ENCODE measurements at regions not wholly inside any gene's neighbourhood (a gene's known extent, or its start where the extent isn't known, plus 50 kb on each side); places are given as distances from the start of the nearest gene placed in this dataset.

DNA sequence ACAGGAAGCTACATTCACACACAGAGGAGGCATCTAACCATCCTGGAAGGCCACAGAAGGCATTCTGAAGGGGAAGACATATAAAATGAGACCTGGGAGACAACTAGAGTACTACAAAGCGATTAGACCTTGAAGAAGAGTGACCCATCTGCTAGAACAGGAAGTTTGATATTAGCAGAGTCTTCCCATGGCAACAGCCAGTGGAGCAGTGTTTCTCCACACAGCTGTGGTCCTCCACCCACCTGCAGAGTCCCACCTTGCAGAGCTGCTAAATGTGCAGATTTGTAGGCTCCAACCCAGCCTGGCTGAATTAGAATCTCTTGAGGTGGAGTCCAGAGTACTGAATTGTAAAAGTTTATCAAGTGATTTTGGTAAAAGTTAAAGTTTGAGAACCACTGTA lies 267.0 kb downstream of the CETN3 start:
- FAIRE-seq, result no peak
- DNase-seq (ENCODE audit: extremely low spot score, insufficient read length, low read depth), result no peak

DNA sequence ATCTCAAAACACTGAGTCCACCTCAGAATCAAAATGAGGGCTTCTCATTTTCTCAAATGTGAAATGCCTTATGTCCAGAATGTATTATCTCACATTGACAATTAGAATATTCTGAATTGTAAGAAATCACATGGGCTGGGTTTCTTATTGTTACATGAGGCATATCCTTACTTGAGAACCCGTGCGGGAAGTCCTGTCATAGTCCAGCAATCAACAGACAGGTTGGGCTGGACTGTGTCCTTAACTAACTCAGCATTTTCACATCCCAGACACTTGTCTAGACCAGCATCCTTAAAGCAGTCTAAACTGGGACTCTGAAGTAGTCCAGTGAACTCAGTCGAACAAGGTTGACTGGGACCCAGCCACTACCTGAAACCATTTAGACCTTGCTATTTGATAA lies 267.6 kb downstream of the CETN3 start:
- DNase-seq (ENCODE audit: extremely low spot score, insufficient read length, low read depth) (no peak), FAIRE-seq (no peak)

DNA sequence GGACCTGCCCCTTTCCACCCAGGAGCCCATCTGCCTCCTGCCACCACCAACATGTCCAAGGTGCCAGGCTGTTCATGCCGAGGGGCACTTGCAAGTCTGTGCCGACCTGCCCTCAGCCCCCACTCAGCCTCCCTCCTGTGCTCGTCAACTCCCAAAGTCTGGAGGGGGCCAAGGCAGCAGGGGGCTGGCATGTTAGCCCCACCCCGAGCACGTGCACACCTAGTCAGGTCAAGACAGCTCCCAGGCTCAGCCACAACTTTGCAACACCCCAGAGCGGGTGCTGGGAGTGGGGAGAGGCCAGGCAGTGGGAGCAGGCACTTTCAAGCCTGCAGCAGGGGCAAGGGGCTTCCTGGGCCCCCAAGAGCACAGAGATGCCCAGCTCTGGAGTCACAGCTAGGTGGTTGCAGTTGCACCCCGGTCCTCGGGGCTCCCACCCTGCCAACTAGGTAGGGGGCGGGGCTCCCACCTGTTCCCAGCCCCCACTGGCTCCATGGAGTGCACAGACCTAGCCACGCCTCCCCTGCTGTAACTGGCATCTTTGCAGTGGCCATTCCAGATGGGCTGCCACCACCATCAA lies 272.5 kb downstream of the CETN3 start:
- no peak for DNase-seq (ENCODE audit: extremely low spot score, insufficient read length, low read depth)
- no peak for FAIRE-seq

DNA sequence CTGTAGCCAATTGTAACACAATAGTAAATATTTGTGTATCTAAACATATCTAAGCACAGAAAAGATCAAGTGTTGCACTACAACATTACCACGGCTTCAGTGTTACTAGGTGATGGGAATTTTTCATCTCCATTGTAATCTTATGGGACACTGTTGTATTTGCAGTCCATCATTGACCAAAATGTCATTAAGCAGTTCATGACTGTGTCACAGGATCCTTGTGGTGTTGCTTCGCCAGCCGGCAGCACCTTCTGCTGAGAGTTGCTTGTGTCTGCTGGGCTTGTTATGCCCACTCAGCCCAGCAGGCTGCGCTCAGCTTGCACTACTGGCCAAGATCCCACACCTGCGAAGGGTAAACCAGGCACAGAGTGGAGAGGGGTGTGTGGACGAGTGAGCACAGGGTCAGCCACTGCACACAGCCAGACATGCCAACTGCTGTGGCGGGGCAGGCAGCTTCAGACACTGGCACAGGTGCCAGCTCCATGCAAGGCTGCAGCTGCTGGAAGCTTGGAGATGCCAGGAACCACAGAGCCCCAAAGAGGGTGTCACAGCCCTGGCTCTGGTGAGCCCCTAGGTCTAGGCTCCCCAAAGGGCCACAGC lies 273.7 kb downstream of the CETN3 start:
- FAIRE-seq (no peak), DNase-seq (ENCODE audit: extremely low spot score, insufficient read length, low read depth) (no peak)

DNA sequence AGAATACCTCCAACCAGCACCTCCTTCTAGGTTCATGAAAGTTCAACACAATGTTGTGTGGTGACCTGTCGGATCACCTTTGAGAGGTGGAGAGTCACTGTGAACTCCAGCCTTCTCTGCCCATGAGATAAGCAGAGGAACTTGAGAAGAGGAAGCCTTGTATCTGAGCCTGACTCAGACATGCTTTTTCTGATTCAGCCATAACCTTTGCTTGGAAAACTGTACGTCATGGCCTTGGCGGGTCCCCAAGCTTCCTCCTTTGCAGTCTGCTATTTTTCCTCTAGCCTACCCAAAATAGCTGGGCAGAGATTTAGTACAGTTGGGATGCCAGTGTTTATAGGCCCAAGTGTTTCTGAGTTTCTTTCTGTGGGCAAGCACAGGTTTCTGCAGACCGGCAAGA lies 274.7 kb downstream of the CETN3 start:
- no peak for DNase-seq (ENCODE audit: extremely low spot score, insufficient read length, low read depth)
- FAIRE-seq, result no peak

DNA sequence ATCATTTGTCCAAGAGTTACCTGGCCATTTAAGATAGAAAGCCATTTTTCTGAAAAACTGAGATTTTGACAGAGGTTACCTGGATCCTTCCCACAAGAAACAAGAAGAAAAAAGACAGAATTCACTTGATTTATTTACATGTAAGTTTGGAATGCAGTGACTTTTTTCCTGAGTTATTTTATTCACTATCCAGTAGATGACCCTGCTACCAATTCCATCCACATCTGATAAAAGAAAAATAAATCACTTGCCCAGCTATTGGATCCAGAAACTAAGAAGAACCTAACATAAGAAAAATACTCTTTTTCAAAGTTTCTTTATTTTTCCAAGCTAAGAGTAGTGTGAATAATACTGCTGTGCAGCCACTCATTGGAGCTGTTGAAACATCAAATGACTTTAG lies 275.2 kb downstream of the CETN3 start:
- no peak for FAIRE-seq
- DNase-seq (ENCODE audit: extremely low spot score, insufficient read length, low read depth), result no peak

DNA sequence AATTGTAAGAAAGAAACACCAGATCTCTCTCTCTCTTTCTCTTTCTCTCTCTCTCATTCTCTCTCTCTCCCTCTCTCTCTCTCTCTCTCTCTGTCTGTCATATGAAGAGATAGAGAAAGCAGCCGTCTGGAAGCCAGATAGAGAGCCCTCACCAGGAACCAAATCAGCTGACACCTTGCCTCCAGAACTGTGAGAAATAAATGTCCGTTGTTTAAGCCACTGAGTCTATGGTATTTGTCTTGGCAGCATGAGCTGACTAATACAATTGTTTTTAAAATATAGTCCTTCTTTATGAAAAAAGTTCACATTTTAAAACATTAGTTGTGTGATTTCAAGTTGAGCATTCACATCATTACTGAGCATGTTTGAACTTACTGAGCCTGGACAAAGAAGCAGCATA lies 275.6 kb downstream of the CETN3 start:
- FAIRE-seq (no peak), DNase-seq (ENCODE audit: extremely low spot score, insufficient read length, low read depth) (no peak)

DNA sequence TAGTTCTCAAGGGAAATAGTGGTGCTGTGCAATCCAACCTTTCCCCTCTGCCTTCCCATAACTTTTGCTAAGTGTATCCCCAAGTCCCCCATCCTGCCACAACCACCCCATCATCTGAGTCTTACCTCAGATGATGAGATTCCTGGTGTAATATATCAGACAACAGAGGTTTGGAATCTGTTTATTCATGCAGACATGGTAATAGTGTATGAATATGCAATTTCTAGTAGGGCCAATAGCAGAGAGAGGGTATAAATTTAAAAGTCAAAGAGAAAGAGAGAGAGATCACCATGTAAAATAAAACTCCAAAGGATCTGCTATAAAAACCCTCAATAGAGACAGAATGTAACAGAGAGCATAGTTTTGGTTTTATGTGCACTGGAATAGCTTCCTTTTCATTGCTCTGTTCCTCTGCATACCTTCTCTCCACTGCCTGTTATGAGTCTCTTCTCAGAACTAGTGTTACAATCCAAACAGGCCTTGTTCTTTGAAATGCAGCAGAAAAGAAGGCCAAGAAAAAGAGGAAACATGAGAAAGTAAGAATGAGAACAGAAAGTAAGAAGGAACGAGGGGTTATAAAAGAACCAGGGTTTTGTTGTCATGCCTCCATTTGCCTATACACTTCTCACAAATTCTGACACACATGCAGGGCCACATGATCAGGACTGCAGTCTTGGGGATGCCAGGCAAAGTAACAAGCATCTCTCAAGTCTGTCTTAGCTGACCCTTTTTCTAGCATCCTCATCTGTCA lies 278.0 kb downstream of the CETN3 start:
- DNase-seq (ENCODE audit: extremely low spot score, insufficient read length, low read depth) (no peak), FAIRE-seq (peak; percentile 55)

DNA sequence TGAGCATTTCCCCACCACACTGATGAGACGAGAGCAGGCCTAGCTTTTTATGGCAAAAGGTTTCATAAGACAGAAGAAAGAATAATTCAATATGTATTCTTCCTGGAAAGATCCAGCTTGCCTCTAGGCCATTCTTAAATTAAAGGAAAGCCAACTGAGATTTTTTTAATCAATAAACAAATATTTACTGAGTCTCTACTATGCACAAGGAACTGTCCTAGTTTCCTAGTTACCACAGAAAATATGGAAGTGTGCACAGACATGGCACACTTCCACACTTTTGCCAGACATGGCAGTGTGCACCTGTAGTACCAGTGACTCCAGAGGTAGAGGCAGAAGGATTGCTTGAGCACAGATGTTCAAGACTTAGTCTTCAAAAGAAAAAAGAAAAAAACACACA lies 281.0 kb downstream of the CETN3 start:
- FAIRE-seq, result no peak
- DNase-seq (ENCODE audit: extremely low spot score, insufficient read length, low read depth), result no peak

DNA sequence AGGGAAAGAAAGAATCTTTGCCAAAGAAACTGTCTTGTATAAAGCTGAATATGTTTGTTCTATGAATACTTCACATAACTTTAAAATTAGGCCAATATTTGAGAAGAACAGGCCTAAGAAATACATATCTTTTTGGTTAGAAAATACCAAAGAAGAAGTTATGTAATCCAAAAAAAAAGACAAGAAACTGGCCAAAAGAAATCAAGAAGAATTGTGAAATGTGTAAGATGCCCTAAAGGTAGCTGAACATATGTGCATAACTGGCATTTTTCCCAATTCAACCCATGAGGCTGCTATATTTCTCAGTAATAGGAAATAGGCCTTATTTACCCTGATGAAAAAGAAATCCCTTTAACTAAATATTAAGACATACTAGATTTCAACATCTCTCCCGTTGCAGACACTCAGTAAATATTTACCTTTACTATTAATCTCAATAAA lies 290.0 kb downstream of the CETN3 start:
- FAIRE-seq, result no peak
- DNase-seq (ENCODE audit: extremely low spot score, insufficient read length, low read depth), result no peak

DNA sequence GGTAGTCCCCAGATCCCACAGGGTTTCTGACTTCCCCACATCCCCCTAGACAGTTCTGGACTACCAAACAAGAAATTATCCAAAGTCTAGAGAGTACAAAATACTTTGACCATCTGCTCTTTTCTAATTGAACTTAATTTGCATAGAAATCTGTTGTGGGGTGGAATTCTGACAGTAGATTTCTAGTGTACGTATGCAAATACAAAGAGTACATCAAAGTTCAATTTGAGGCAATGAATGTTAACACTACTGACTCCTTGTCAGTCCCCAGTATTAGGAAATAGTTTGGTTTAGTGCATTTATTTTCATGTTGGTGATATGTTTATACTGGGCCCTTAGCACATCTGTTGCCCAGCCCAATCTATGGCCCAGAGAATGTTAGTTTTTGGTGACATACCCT lies 292.6 kb downstream of the CETN3 start:
- DNase-seq (ENCODE audit: extremely low spot score, insufficient read length, low read depth), result no peak
- FAIRE-seq, result no peak

DNA sequence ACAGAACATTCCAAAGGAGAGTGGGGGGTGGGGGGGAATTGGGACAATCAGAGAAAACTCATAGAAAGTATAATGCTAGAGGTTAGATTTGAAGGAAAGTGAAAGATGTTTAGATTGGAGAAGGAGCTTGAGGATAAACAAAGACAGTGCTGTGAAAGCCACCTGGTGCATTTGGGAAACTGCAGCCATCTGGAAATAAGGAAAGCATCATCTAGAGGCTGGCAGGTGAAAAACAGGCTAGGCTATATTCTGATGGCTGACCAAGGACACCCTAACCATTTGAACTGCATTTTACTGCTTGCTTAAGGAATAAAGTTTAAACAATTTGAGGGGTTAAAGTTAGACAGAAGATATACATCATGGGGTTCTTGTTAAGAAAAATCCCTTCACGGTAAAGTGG lies 296.4 kb downstream of the CETN3 start:
- no peak for FAIRE-seq

DNA sequence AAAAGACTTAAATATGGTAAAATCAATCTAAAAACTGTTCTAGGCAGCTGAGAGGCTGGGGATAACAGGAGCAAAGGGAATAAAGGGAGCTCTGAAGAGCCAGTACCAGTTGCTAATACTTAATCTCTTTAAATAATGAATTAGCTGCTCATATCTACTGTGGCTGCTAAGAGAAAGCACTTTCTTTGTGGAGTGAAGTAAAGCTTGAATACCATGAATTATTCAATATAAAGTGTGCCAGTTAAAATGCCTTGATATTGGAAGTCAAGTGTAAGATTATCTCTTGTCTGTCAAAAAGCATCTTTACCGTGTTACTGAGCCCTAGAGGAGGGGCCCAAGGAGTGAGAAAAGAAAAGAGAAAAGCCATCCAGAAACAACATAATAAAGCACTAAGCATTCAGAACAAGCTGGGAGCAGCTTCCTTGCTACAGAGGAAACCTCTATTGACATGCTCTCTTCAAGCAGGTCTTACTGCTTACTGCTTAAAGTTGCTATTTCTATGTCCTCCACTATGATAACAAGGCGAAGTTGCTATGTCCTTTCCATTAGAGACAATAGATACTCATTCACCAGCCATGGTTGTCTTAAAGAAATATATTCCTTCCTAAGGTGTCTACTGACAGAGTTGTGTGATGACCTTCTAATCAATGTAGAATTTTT lies 297.4 kb downstream of the CETN3 start:
- no peak for FAIRE-seq

More for the DNA sequence above, 296.4 kb downstream of the CETN3 start:
- no peak for DNase-seq (ENCODE audit: extremely low spot score, insufficient read length, low read depth)

DNA sequence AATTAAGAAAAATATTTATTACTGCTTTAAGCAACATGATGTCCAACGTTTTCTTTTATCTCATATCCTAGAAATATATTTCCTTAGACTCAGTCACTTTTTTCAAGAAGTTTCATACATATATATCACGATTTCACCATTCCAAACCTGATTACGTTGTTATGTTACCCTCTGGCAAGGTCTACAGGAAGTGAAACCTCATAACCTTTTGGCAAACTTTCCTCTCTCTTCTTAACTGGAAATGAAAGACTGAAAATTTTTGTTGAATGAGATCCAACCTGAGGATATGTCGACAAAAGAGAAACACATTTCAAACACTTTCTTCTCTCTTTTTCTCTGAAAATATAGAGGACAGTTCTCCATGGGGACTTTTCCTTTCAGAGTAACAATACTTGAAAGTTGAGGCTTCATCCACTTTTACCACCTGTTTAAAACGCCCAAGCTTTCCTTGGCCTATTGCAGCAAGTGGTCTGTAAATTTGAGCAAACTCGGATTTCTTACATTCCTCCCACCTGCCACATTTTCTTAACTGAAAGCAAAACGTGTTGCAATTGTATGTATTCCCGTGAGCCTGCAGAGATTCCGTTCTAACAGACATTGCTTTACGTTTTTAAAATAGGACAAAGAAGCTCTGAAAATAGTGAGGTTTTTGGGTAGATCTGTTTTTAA lies 298.1 kb downstream of the CETN3 start:
- no peak for FAIRE-seq
- DNase-seq (ENCODE audit: extremely low spot score, insufficient read length, low read depth), result no peak

More for the DNA sequence above, 297.4 kb downstream of the CETN3 start:
- DNase-seq (ENCODE audit: extremely low spot score, insufficient read length, low read depth), result no peak

DNA sequence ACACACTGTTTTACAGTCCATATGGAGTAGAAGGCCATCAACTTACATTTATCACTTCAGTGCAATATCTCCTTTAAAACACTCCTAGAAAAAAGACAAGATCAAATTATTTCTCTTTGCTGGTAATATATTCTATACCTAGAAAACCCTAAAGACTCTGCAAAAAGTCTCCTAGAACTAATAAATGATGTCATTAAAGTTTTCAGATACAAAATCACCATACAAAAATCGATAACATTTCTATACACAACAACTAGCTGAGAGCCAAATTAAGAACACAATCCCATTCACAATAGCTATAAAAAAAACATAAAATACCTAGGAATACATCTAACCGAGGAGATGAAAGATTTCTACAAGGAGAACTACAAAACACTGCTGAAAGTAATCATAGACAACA lies 300.3 kb downstream of the CETN3 start:
- no peak for DNase-seq (ENCODE audit: extremely low spot score, insufficient read length, low read depth)
- FAIRE-seq, result no peak

DNA sequence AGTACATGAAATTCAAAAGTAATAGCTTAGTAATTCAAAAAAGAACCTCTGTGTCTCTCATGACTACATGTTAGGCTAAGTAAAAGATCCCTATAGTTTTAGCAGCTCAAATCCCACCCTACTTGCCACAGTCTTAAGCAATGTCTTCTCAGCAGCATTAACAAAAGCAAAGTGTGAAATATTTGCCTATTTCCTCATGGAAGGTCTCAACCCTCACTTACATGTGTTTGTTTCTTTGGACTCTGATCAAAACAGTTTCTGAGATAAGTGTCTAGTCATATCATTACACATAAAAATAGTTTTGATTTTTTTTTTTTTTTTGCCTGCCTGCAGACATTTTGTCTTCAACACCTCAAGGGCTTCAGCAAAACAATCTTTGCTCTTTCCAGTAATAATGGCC lies 310.5 kb downstream of the CETN3 start:
- DNase-seq (ENCODE audit: extremely low spot score, insufficient read length, low read depth) (no peak), FAIRE-seq (no peak)

DNA sequence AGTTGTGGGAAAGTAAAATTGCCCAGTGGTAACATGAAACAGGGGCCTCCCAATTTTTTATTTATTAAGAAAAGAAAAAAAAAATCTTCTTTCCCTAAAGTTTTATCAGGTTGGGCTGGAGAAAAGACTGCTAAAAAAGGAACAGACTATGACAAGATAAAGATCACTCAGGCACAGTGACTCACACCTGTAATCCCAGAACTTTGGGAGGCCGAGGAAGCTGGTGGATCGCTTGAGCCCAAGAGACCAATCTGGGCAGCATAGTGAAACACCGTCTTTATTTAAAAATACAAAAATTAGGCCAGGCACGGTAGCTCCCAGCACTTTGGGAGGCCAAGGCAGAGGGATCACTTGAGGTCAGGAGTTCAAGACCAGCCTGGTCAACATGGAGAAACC lies 312.5 kb downstream of the CETN3 start:
- FAIRE-seq, result no peak
- no peak for DNase-seq (ENCODE audit: extremely low spot score, insufficient read length, low read depth)

DNA sequence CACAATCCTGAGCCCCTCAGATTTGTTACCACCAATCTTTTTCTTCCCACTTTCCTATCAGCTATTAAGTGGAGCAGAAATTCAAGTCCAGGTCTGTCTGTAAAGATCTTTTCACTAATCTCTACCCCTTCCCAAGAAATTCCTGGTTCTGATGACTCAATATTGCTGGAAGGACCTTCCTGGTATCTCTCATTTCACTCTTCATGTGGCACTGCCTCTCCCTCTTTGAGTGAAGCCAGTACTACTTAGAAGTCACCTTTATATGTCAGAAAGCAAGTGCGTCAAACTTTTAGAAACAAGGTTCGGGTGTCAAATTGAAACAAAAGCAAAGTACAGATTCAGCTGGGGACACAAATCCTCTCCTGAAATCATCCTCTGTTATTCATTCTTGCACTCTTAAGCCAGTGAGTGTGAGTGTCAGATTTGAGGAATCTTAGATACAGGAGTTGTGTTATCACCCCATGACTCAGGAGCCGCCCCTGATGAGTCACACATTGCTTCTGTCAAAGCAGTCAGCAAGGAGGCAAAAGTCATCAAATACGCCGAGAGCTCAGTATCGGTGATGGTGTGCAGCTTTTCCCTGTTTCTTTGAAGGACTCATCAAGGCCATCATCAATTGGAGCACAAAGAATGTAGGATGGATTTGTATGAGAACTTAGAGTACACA lies 313.0 kb downstream of the CETN3 start:
- FAIRE-seq (no peak), DNase-seq (ENCODE audit: extremely low spot score, insufficient read length, low read depth) (no peak)

DNA sequence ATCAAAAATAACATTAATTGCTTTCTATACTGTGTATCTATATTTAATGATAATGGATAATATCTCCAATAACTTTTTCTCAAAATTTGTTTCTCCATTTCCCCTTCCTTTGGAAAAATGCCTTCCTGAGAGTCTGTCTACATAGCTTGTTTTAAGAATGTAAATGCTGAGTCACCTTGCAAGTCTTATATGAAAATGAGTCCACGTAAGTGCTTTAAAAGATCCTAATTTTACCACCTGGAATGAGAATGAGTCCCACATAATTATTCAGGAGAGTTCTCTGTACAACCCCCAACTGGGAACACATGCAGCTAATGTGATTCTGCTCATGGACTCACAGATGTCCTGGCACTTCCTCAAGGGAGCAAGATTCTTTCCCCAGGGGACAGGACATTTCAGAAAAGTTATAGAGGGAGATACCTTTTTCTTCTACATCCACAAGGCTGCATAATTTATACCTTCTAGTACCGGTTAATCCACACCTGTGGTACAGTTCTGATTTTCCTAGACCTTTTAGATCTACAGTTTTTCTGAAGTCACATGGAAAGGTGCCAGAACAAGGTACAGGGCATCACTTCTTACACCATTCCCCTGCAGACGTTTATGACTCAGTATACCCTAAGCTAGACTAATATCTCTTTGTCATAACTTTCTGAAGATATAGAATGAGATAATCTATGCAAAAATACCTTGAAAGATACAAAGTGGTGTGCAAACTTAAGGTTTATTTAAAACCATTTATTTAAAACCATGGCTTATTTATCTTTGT lies 314.1 kb downstream of the CETN3 start:
- FAIRE-seq (no peak), DNase-seq (ENCODE audit: extremely low spot score, insufficient read length, low read depth) (no peak)
